Heart left ventricle (tissue), 13 donors: ENCODE measurements at regions not wholly inside any gene's neighbourhood (a gene's known extent, or its start where the extent isn't known, plus 50 kb on each side); places are given as distances from the start of the nearest gene placed in this dataset.

ENCODE experiments used
- POLR2A ChIP-seq, 2 donors: fragments of 450-650 bp; IDR thresholded peaks; one replicate each; pipeline ENCODE4 v1.6.1; 2017; ENCODE audit warnings: antibody characterized with exemption in 2 of 2, mild to moderate bottlenecking in 2 of 2, moderate library complexity in 2 of 2
- TF ChIP-seq, protein P1 (sequence below), 12 donors: fragments of 200-600 bp; sonication (generic) in 4 of 12; IDR thresholded peaks; one replicate each; pipeline versions ENCODE4 v1.5.0 to v1.8.0; 2018 to 2022; ENCODE audit warnings: antibody characterized with exemption in 12 of 12, mild to moderate bottlenecking in 5 of 12
- donor health status: ischemic (EF 13 %, LVEDD 7.1; RV severe dilation, severe dysfunction).
- donor health status: DM: no; HTN: yes; CAD: no.
- donor health status: DM: no; HTN: no; CAD: no.
- donor health status: ischemic (EF 25% LVEDD 6.9; RV normal size, moderate dysfunction).
- donor health status: ischemic (EF 25% LVEDD 5.7; RV mildly dilated, moderate dysfunction).
- donor health status: ischemic (EF 35%, LVEDD 5.7; RV mildly dilated, moderate dysfunction).
- donor health status: nonischemic (EF 11% LVEDD 7.7; RV severe dilation, severe dysfunction).
- donor health status: DM: yes; HTN: yes; CAD: no.
- donor health status: PGD.
- donor health status: ischemic (EF 29% LVEDD 5.4; RV normal size, mild dysfunction).
- donor health status: nonischemic (EF 23%, LVEDD 6.1; RV moderate dilation, normal function).

DNA sequence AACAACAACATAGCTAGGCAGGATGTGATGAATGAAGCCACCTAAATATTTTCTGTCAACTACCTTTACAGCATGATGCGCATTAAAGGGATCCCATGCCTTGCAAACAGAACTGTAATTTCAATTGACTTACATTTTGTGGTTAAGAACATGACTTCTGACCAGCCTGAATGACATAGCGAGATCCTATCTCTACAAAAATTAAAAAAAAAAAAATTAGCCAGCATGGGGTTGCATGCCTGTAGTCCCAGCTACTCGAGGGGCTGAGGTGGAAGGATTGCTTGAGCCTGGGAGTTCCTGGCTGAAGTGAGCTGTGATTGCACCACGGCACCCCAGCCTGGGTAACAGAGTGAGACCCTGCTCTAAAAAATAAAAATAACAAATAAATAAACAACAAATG is 680.6 kb downstream of the IQCM start:
- TF ChIP-seq, protein P1, sequence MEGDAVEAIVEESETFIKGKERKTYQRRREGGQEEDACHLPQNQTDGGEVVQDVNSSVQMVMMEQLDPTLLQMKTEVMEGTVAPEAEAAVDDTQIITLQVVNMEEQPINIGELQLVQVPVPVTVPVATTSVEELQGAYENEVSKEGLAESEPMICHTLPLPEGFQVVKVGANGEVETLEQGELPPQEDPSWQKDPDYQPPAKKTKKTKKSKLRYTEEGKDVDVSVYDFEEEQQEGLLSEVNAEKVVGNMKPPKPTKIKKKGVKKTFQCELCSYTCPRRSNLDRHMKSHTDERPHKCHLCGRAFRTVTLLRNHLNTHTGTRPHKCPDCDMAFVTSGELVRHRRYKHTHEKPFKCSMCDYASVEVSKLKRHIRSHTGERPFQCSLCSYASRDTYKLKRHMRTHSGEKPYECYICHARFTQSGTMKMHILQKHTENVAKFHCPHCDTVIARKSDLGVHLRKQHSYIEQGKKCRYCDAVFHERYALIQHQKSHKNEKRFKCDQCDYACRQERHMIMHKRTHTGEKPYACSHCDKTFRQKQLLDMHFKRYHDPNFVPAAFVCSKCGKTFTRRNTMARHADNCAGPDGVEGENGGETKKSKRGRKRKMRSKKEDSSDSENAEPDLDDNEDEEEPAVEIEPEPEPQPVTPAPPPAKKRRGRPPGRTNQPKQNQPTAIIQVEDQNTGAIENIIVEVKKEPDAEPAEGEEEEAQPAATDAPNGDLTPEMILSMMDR (IDR thresholded peaks at IDR 0.05), result no peak
- no peak for TF ChIP-seq POLR2A (IDR thresholded peaks at IDR 0.05)
